Heart left ventricle (tissue), 16 donors: ENCODE measurements at regions not wholly inside any gene's neighbourhood (a gene's known extent, or its start where the extent isn't known, plus 50 kb on each side); places are given as distances from the start of the nearest gene placed in this dataset.

Experiments
- ATAC-seq, 4 donors: fragments of 200-7000 bp; cut with Tn5 transposase; one replicate each; pipeline ENCODE4 v1.9.1; 2020 to 2022; ENCODE audit warnings: moderate library complexity in 4 of 4, mild to moderate bottlenecking in 3 of 4, moderate number of reproducible peaks in 1 of 4
- DNase-seq, 5 donors: peaks; one replicate each; pipeline ENCODE4 v3.0.0-alpha.2; 2020
- H3K27ac ChIP-seq, 12 donors: fragments of 200-600 bp; sonication (generic) in 4 of 12; one replicate each; pipeline versions ENCODE4 v1.5.0 to v1.8.0; 2016 to 2022; ENCODE audit warnings: mild to moderate bottlenecking in 2 of 12
- H3K27me3 ChIP-seq, 9 donors: fragments of 200-600 bp; sonication (generic) in 2 of 9; one replicate each; pipeline versions ENCODE4 v1.5.1 to v1.8.0; 2016 to 2022; ENCODE audit warnings: mild to moderate bottlenecking in 3 of 9
- H3K36me3 ChIP-seq, 9 donors: fragments of 200-600 bp; sonication (generic) in 2 of 9; one replicate each; pipeline versions ENCODE4 v1.5.0 to v1.8.0; 2018 to 2022; ENCODE audit warnings: mild to moderate bottlenecking in 2 of 9
- H3K4me1 ChIP-seq, 12 donors: fragments of 200-600 bp; sonication (generic) in 4 of 12; one replicate each; pipeline versions ENCODE4 v1.5.0 to v1.8.0; 2016 to 2022; ENCODE audit warnings: mild to moderate bottlenecking in 3 of 12
- H3K4me3 ChIP-seq, 12 donors: fragments of 200-600 bp; sonication (generic) in 4 of 12; one replicate each; pipeline versions ENCODE4 v1.5.0 to v1.8.0; 2017 to 2022; ENCODE audit warnings: mild to moderate bottlenecking in 9 of 12, moderate library complexity in 4 of 12
- H3K9me3 ChIP-seq, 12 donors: fragments of 200-600 bp; sonication (generic) in 4 of 12; one replicate each; pipeline versions ENCODE4 v1.5.0 to v1.8.0; 2016 to 2022; ENCODE audit warnings: mild to moderate bottlenecking in 1 of 12
- POLR2A ChIP-seq, 2 donors: fragments of 450-650 bp; IDR thresholded peaks; one replicate each; pipeline ENCODE4 v1.6.1; 2017; ENCODE audit warnings: antibody characterized with exemption in 2 of 2, mild to moderate bottlenecking in 2 of 2, moderate library complexity in 2 of 2
- WGBS, 4 donors: extraction: QIAGEN DNeasy Blood & Tissue Kit in 2 of 4; methylation state at CpG; one replicate each; pipeline versions ENCODE4 v1.1.5 to v1.1.7; 2013 to 2018; 5-methylcytosine and 5-hydroxymethylcytosine counted together
- intact Hi-C, 10 donors: fragments of 100-400 bp; cut with DNase I; formaldehyde crosslinking; loops; one replicate each; pipeline versions ENCODE4 v1.11.1 to v1.14.2; 2022
- TF ChIP-seq, protein P1 (sequence below), 12 donors: fragments of 200-600 bp; sonication (generic) in 4 of 12; IDR thresholded peaks; one replicate each; pipeline versions ENCODE4 v1.5.0 to v1.8.0; 2018 to 2022; ENCODE audit warnings: antibody characterized with exemption in 12 of 12, mild to moderate bottlenecking in 5 of 12
- donor health status: ischemic (EF 13 %, LVEDD 7.1; RV severe dilation, severe dysfunction).
- donor health status: healthy with polysubstance abuse.
- donor health status: DM: no; HTN: yes; CAD: no.
- donor health status: DM: no; HTN: no; CAD: no.
- donor health status: ischemic (EF 25% LVEDD 6.9; RV normal size, moderate dysfunction).
- donor health status: ischemic (EF 25% LVEDD 5.7; RV mildly dilated, moderate dysfunction).
- donor health status: healthy.
- donor health status: DM: yes; HTN: yes; CAD: no.
- donor health status: ischemic (EF 35%, LVEDD 5.7; RV mildly dilated, moderate dysfunction).
- donor health status: nonischemic (EF 11% LVEDD 7.7; RV severe dilation, severe dysfunction).
- donor health status: DM: yes; HTN: yes; CAD: no.
- donor health status: PGD.
- donor health status: ischemic (EF 29% LVEDD 5.4; RV normal size, mild dysfunction).
- donor health status: nonischemic (EF 23%, LVEDD 6.1; RV moderate dilation, normal function).

DNA sequence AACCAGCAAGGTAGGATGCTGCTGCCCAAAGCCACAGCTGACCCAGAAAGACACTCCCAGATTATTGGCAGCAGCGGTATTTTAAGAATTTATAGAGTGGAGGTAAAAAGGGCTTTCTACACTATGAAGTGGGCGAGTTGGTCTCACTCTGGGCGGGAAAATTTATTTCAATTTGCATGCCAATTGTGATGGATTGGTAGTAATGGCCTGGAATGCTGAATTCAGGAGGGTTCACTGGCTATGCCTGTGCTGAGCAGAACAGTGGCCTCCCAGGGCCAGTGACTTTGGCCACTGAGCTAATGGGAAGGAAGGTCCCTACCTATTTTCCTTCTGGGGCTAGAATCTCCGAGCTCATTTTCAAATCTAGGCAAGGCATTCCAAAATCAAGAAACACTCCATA is 243.5 kb downstream of the TSHZ3 start:
- 76 to 85% (median 79%) methylated on average over 4 of the region's 4 CpGs for WGBS, 4 donors
- Histone ChIP-seq H3K36me3 (no peaks in the 10 kb centered on the region), H3K4me1 (no peaks in the 10 kb centered on the region), H3K4me3 (no peak overlapping the region), H3K27me3 (peaks cover 0 to 14% (median 0%) of the 10 kb centered on the region in 9 donors), H3K27ac (no peak overlapping the region), H3K9me3 (no peaks in the 10 kb centered on the region)
- intact Hi-C loops = no loop called here
- DNase-seq = no peak
- ATAC-seq = no peak
- TF ChIP-seq, protein P1, sequence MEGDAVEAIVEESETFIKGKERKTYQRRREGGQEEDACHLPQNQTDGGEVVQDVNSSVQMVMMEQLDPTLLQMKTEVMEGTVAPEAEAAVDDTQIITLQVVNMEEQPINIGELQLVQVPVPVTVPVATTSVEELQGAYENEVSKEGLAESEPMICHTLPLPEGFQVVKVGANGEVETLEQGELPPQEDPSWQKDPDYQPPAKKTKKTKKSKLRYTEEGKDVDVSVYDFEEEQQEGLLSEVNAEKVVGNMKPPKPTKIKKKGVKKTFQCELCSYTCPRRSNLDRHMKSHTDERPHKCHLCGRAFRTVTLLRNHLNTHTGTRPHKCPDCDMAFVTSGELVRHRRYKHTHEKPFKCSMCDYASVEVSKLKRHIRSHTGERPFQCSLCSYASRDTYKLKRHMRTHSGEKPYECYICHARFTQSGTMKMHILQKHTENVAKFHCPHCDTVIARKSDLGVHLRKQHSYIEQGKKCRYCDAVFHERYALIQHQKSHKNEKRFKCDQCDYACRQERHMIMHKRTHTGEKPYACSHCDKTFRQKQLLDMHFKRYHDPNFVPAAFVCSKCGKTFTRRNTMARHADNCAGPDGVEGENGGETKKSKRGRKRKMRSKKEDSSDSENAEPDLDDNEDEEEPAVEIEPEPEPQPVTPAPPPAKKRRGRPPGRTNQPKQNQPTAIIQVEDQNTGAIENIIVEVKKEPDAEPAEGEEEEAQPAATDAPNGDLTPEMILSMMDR (IDR thresholded peaks at IDR 0.05) = no peak
- TF ChIP-seq POLR2A (IDR thresholded peaks at IDR 0.05) = no peak

DNA sequence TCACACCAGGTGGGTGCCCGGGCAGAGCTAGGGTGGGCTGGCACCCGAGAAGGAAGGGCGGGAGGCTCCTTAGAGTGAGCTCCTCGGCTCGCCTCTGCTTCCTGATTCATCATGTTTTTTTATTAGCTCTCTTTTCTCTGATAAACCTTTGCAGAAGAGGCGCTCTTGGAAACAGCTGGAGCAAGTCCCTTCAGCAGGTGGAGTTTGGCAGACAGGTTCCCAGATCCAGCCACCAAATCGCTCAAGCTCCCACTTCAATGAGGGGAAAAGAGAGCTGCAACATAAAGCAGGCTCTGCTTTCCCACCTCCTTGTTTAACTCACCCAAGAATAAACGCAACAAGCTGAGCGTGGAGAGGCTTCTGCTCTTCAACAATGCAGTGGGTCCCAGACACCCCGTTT is 244.8 kb downstream of the TSHZ3 start:
- ATAC-seq (no peak), DNase-seq (no peak)
- Histone ChIP-seq H3K27me3 (peaks cover 0 to 14% (median 0%) of the 10 kb centered on the region in 9 donors), H3K36me3 (no peaks in the 10 kb centered on the region), H3K27ac (no peak overlapping the region), H3K9me3 (no peaks in the 10 kb centered on the region), H3K4me1 (peaks cover 0 to 9% (median 0%) of the 10 kb centered on the region in 12 donors), H3K4me3 (no peak overlapping the region)
- no peak for TF ChIP-seq POLR2A (IDR thresholded peaks at IDR 0.05)
- TF ChIP-seq, protein P1 (IDR thresholded peaks at IDR 0.05) = no peak
- intact Hi-C loops = no loop called here
- WGBS, 4 donors = 78 to 82% (median 80%) methylated on average over 10 of the region's 10 CpGs

DNA sequence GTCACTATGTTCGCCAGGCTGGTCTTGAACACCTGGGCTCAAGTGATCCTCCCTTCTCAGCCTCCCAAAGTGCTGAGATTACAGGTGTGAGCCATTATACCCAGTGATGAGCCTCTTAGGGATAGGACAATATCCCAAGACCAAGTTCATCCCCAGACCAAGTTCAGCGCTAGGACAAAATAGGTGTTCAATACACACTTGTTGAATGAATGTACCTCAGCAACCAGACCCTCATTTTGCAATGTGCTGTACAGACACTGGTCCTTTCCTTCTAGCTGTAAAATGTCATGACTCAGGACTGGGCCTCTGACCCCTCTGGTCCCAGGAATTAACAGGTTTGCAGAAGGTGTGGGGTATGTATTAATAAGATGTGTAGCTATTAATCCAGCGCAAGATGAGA is 246.0 kb downstream of the TSHZ3 start:
- Histone ChIP-seq H3K27ac (no peak overlapping the region), H3K9me3 (no peaks in the 10 kb centered on the region), H3K4me3 (no peak overlapping the region), H3K36me3 (no peaks in the 10 kb centered on the region), H3K27me3 (peaks cover 0 to 11% (median 0%) of the 10 kb centered on the region in 9 donors), H3K4me1 (peaks cover 0 to 10% (median 0%) of the 10 kb centered on the region in 12 donors)
- WGBS, 4 donors = 72 to 97% (median 95%) methylated on average over 3 of the region's 3 CpGs
- intact Hi-C loops = no loop called here
- TF ChIP-seq POLR2A (IDR thresholded peaks at IDR 0.05) = no peak
- TF ChIP-seq, protein P1 (IDR thresholded peaks at IDR 0.05) = no peak
- ATAC-seq = no peak
- no peak for DNase-seq

DNA sequence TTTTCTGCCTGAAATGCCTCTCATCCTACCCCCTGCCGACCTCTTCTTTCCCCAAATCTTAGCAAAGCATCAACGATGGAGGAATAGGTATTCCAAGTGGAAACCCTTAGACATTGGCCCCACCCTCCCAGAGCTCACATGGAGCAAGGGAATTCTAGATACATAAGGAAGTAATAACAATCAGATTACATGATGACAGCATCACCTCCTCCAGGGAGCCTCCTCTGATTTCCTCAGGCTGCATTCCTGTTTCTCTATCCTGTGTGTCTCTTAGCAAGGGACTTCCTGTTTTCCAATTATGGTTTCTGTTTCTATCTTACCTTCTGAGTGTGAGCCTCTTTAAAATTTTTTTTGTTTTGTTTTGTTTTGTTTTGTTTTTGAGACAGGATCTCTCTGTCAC is 246.6 kb downstream of the TSHZ3 start:
- no peak overlapping the region for H3K27ac ChIP-seq
- H3K4me3 ChIP-seq = no peak overlapping the region
- 80 to 84% (median 81%) methylated on average over 2 of the region's 2 CpGs for WGBS, 4 donors
- TF ChIP-seq, protein P1 (IDR thresholded peaks at IDR 0.05) = no peak
- no peak for TF ChIP-seq POLR2A (IDR thresholded peaks at IDR 0.05)
- H3K4me1 ChIP-seq = peaks cover 0 to 10% (median 0%) of the 10 kb centered on the region in 12 donors
- intact Hi-C loops = no loop called here
- no peaks in the 10 kb centered on the region for H3K9me3 ChIP-seq
- DNase-seq = no peak
- no peak for ATAC-seq
- no peaks in the 10 kb centered on the region for H3K36me3 ChIP-seq
- peaks cover 0 to 10% (median 0%) of the 10 kb centered on the region in 9 donors for H3K27me3 ChIP-seq
